ENCODE measurements at regions not wholly inside any gene's neighbourhood (a gene's known extent, or its start where the extent isn't known, plus 50 kb on each side); places are given as distances from the start of the nearest gene placed in this dataset.

DNA sequence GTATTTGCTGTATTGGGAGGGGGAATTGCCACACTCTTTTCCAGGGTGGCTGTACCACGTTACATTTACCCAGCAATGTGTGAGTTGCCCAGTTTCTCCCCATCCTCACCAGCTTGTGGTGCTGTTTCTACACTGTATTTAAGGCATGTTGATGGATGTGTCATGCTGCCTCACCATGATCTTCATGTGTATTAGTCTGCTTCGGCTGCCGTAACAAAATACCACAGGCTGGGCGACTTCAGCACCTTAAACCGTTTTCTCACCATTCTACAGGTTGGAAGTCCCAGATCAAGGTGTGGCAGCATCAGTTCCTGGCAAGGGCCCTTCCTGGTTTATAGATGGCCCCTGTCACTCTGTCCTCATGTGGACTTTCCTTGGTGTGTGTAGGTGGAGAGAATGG lies 169.7 kb downstream of the IGLL1 start (continued):
- TF ChIP-seq, protein P1, sequence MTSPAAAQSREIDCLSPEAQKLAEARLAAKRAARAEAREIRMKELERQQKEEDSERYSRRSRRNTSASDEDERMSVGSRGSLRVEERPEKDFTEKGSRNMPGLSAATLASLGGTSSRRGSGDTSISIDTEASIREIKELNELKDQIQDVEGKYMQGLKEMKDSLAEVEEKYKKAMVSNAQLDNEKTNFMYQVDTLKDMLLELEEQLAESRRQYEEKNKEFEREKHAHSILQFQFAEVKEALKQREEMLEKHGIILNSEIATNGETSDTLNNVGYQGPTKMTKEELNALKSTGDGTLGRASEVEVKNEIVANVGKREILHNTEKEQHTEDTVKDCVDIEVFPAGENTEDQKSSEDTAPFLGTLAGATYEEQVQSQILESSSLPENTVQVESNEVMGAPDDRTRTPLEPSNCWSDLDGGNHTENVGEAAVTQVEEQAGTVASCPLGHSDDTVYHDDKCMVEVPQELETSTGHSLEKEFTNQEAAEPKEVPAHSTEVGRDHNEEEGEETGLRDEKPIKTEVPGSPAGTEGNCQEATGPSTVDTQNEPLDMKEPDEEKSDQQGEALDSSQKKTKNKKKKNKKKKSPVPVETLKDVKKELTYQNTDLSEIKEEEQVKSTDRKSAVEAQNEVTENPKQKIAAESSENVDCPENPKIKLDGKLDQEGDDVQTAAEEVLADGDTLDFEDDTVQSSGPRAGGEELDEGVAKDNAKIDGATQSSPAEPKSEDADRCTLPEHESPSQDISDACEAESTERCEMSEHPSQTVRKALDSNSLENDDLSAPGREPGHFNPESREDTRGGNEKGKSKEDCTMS (CRISPR knock-in tag; conservative IDR thresholded peaks at IDR 0.05), result no peak
- TF ChIP-seq ZNF143 (CRISPR knock-in tag; IDR thresholded peaks at IDR 0.05) (no peak), TOE1 (CRISPR knock-in tag; IDR thresholded peaks at IDR 0.05) (no peak), HNF4G (IDR thresholded peaks at IDR 0.05; ENCODE audit: borderline replicate concordance, low read depth, low read length) (no peak), HNF4G (CRISPR knock-in tag; IDR thresholded peaks at IDR 0.05; ENCODE audit: borderline replicate concordance, low read depth) (no peak), ZNF792 (CRISPR knock-in tag; IDR thresholded peaks at IDR 0.05) (no peak), CREB1 (IDR thresholded peaks at IDR 0.05) (no peak), CREB1 (CRISPR knock-in tag; IDR thresholded peaks at IDR 0.05) (no peak), NR2F2 (IDR thresholded peaks at IDR 0.05; ENCODE audit: borderline replicate concordance, low read depth) (no peak), KAT8 (CRISPR knock-in tag; IDR thresholded peaks at IDR 0.05) (no peak), ZNF264 (CRISPR knock-in tag; IDR thresholded peaks at IDR 0.05) (no peak)
- TF ChIP-seq, protein P2, sequence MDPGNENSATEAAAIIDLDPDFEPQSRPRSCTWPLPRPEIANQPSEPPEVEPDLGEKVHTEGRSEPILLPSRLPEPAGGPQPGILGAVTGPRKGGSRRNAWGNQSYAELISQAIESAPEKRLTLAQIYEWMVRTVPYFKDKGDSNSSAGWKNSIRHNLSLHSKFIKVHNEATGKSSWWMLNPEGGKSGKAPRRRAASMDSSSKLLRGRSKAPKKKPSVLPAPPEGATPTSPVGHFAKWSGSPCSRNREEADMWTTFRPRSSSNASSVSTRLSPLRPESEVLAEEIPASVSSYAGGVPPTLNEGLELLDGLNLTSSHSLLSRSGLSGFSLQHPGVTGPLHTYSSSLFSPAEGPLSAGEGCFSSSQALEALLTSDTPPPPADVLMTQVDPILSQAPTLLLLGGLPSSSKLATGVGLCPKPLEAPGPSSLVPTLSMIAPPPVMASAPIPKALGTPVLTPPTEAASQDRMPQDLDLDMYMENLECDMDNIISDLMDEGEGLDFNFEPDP (CRISPR knock-in tag; conservative IDR thresholded peaks at IDR 0.05), result no peak
- TF ChIP-seq, protein P3, sequence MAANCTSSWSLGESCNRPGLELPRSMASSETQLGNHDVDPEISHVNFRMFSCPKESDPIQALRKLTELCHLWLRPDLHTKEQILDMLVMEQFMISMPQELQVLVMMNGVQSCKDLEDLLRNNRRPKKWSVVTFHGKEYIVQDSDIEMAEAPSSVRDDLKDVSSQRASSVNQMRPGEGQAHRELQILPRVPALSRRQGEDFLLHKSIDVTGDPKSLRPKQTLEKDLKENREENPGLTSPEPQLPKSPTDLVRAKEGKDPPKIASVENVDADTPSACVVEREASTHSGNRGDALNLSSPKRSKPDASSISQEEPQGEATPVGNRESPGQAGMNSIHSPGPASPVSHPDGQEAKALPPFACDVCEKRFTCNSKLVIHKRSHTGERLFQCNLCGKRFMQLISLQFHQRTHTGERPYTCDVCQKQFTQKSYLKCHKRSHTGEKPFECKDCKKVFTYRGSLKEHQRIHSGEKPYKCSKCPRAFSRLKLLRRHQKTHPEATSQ (CRISPR knock-in tag; IDR thresholded peaks at IDR 0.05; ENCODE audit: borderline replicate concordance), result no peak
- TF ChIP-seq, protein P4, sequence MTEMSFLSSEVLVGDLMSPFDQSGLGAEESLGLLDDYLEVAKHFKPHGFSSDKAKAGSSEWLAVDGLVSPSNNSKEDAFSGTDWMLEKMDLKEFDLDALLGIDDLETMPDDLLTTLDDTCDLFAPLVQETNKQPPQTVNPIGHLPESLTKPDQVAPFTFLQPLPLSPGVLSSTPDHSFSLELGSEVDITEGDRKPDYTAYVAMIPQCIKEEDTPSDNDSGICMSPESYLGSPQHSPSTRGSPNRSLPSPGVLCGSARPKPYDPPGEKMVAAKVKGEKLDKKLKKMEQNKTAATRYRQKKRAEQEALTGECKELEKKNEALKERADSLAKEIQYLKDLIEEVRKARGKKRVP (CRISPR knock-in tag; IDR thresholded peaks at IDR 0.05), result no peak
